MM.1S (cell line): ENCODE measurements at regions not wholly inside any gene's neighbourhood (a gene's known extent, or its start where the extent isn't known, plus 50 kb on each side); places are given as distances from the start of the nearest gene placed in this dataset.

Source experiments
- DNase-seq: peaks from one replicate; pipeline ENCODE4 v3.0.0-alpha.2; 2015
- H2AFZ ChIP-seq: fragments of 300-600 bp; sonication (generic); 2 replicates; pipeline ENCODE4 v1.6.0; 2016; ENCODE audit warnings: antibody characterized with exemption, low read length
- H3F3A ChIP-seq: fragments of 300-600 bp; sonication (generic); 2 replicates; pipeline ENCODE4 v1.6.1; 2016; ENCODE audit warnings: mild to moderate bottlenecking, antibody characterized with exemption, low read length, moderate library complexity, mixed read lengths; ENCODE audit not compliant: insufficient read depth
- H3K27ac ChIP-seq: fragments of 300-600 bp; sonication (generic); 2 replicates; pipeline ENCODE4 v1.5.1; 2016; ENCODE audit warnings: mild to moderate bottlenecking, low read length
- H3K27me3 ChIP-seq: fragments of 300-600 bp; sonication (generic); replicated peaks from 2 replicates; pipeline ENCODE4 v1.6.0; 2016; ENCODE audit warnings: low read length; ENCODE audit not compliant: insufficient read depth
- H3K36me3 ChIP-seq: fragments of 300-600 bp; sonication (generic); replicated peaks from 2 replicates; pipeline ENCODE4 v1.6.1; 2016; ENCODE audit warnings: mild to moderate bottlenecking, low read length, mixed read lengths; ENCODE audit not compliant: insufficient read depth
- H3K4me1 ChIP-seq: fragments of 300-600 bp; sonication (generic); 2 replicates; pipeline ENCODE4 v1.6.1; 2016; ENCODE audit warnings: low read length, mixed read lengths
- H3K4me2 ChIP-seq: fragments of 300-600 bp; sonication (generic); 2 replicates; pipeline ENCODE4 v1.6.0; 2016; ENCODE audit warnings: low read depth, low read length
- H3K4me3 ChIP-seq: fragments of 300-600 bp; sonication (generic); 2 replicates; pipeline ENCODE4 v1.5.1; 2016; ENCODE audit warnings: low read length, mixed read lengths
- H3K79me2 ChIP-seq: fragments of 300-600 bp; sonication (generic); 2 replicates; pipeline ENCODE4 v1.6.1; 2016; ENCODE audit warnings: mixed run types, low read length, mixed read lengths
- H3K9ac ChIP-seq: fragments of 300-600 bp; sonication (generic); 2 replicates; pipeline ENCODE4 v1.6.1; 2016; ENCODE audit warnings: low read length, mixed read lengths
- H3K9me2 ChIP-seq: fragments of 300-600 bp; sonication (generic); replicated peaks from 2 replicates; pipeline ENCODE4 v1.6.1; 2016; ENCODE audit warnings: mild to moderate bottlenecking, low read length, mixed read lengths; ENCODE audit not compliant: insufficient read depth
- H3K9me3 ChIP-seq: fragments of 300-600 bp; sonication (generic); replicated peaks from 2 replicates; pipeline ENCODE4 v1.6.1; 2016; ENCODE audit warnings: mild to moderate bottlenecking, low read length, mixed read lengths; ENCODE audit not compliant: insufficient read depth
- H4K20me1 ChIP-seq: fragments of 300-600 bp; sonication (generic); 2 replicates; pipeline ENCODE4 v1.6.1; 2016; ENCODE audit warnings: mild to moderate bottlenecking, low read length, moderate library complexity, mixed read lengths; ENCODE audit not compliant: insufficient read depth
- CTCF ChIP-seq: fragments of 300-600 bp; sonication (generic); IDR thresholded peaks from 2 replicates; pipeline ENCODE4 v1.5.1; 2016; ENCODE audit warnings: antibody characterized with exemption, low read length, mixed read lengths
- EZH2 ChIP-seq: fragments of 300-600 bp; sonication (generic); optimal IDR thresholded peaks from 2 replicates; pipeline ENCODE3; 2017; ENCODE audit warnings: low read depth, mild to moderate bottlenecking, antibody characterized with exemption, low read length, mixed read lengths
- EZH2phosphoT487 ChIP-seq: fragments of 300-600 bp; sonication (generic); IDR thresholded peaks from 2 replicates; pipeline ENCODE4 v1.6.1; 2018; ENCODE audit warnings: antibody characterized with exemption, low read length

DNA sequence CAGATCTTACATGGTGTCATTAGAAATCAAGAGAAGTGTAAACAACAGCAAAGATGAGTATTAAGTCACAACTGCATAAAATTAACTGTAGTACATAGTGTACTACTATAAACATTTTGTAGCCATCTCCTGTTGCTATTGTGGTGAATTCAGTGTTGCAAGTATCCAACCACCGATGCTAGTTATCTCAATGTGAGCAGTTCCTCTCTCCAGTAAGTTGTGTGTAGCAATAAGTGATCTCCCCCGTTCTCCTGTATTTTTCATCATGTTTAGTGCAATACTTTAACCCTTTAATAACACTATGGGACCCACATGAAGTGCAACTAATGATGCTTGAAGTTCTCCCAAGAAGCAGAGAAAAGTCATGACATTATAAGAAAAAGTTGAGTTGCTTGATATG, 264.7 kb upstream of the KCNH8 start:
- Histone ChIP-seq H3K4me1 (no peaks in the 10 kb centered on the region), H4K20me1 (no peaks in the 10 kb centered on the region), H3K4me2 (no peak overlapping the region), H3K4me3 (no peak overlapping the region), H3K79me2 (no peaks in the 10 kb centered on the region), H3K36me3 (no peaks in the 10 kb centered on the region), H3K27me3 (no peaks in the 10 kb centered on the region), H2AFZ (no peak overlapping the region), H3F3A (no peaks in the 10 kb centered on the region), H3K27ac (no peak overlapping the region), H3K9me3 (no peaks in the 10 kb centered on the region), H3K9ac (no peak overlapping the region), H3K9me2 (no peaks in the 10 kb centered on the region)
- DNase-seq = no peak
- no peak for TF ChIP-seq EZH2phosphoT487
- no peak for TF ChIP-seq EZH2
- TF ChIP-seq CTCF = no peak

GRCh38 chr3:18880691-18881090, 267.6 kb upstream of the KCNH8 start:
- Histone ChIP-seq H2AFZ (no peak overlapping the region), H3K27me3 (no peaks in the 10 kb centered on the region), H3F3A (no peaks in the 10 kb centered on the region), H3K9me3 (no peaks in the 10 kb centered on the region), H3K9me2 (no peaks in the 10 kb centered on the region), H3K4me3 (no peak overlapping the region), H3K27ac (no peak overlapping the region), H4K20me1 (no peaks in the 10 kb centered on the region), H3K4me1 (0 out of 2 replicates have a peak, but pooled peaks cover 3% of the 10 kb centered on the region), H3K79me2 (no peaks in the 10 kb centered on the region), H3K9ac (no peak overlapping the region), H3K4me2 (no peak overlapping the region), H3K36me3 (no peaks in the 10 kb centered on the region)
- TF ChIP-seq CTCF = no peak
- no peak for TF ChIP-seq EZH2
- TF ChIP-seq EZH2phosphoT487 = no peak
- DNase-seq = no peak

- Histone ChIP-seq H3F3A (no peaks in the 10 kb centered on the region), H3K9ac (no peak overlapping the region), H3K4me2 (no peak overlapping the region), H3K27ac (no peak overlapping the region), H3K27me3 (no peaks in the 10 kb centered on the region), H3K9me3 (no peaks in the 10 kb centered on the region), H2AFZ (no peak overlapping the region), H3K4me3 (no peak overlapping the region), H3K79me2 (no peaks in the 10 kb centered on the region), H3K36me3 (no peaks in the 10 kb centered on the region), H4K20me1 (no peaks in the 10 kb centered on the region), H3K4me1 (0 out of 2 replicates have a peak, but pooled peaks cover 3% of the 10 kb centered on the region), H3K9me2 (no peaks in the 10 kb centered on the region)
- DNase-seq = no peak
- TF ChIP-seq EZH2phosphoT487 = no peak
- TF ChIP-seq CTCF = no peak
- no peak for TF ChIP-seq EZH2
Observed at GRCh38 chr3:18872466-18872865, 275.8 kb upstream of the KCNH8 start.
